HG02610 (cell line): ENCODE measurements at regions not wholly inside any gene's neighbourhood (a gene's known extent, or its start where the extent isn't known, plus 50 kb on each side); places are given as distances from the start of the nearest gene placed in this dataset.
"Not testable (repeated sequence)": the region's sequence is repeated elsewhere in the genome, so short reads cannot be mapped to it uniquely, and the experiment has no call there.

Experiments used
- ATAC-seq: cut with Tn5 transposase; IDR thresholded peaks from one replicate; pipeline ENCODE4 v1.9.1; 2021; ENCODE audit warnings: mild to moderate bottlenecking, moderate library complexity; ENCODE audit not compliant: unreplicated experiment

DNA sequence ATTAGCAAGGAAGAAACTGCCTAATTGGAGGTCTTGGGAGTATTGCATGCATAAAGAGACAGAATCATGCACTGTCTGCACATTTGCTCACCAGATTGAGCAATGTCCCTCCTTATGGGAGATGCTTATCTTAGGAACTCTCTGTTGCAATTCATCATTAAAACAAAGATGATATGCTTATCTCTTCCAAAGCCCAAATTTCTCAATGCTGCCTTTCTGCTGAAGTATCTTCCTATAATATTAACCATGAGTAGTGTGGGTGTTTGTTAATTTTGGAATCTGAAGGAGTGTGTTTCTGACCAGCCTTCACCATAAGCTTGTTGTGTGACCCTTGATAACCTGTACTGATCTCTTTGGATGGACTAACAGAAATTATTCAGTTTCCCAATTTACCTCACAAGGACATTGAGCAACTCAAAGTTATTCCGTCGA lies 1257.6 kb upstream of the FLRT2 start:
- ATAC-seq, result no peak

DNA sequence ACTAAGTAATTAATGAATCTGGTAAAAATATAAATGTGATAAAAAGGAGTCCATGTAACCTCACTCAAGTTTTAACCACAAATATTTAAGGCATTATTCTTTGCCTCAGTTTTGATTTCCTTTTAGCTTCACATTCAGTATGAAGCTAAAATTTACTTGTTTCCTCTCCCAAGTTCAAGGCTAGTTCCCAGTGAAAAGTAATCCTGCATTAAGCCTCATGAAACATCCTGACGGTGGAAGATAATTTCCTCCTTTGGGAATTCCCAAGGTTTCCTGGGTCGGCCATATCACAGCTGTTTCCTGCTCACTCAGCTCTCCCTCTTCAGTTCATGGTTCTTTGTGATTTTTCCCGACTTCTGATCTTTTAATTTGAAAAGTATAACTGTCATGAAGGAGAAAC lies 1256.8 kb upstream of the FLRT2 start:
- no peak for ATAC-seq

DNA sequence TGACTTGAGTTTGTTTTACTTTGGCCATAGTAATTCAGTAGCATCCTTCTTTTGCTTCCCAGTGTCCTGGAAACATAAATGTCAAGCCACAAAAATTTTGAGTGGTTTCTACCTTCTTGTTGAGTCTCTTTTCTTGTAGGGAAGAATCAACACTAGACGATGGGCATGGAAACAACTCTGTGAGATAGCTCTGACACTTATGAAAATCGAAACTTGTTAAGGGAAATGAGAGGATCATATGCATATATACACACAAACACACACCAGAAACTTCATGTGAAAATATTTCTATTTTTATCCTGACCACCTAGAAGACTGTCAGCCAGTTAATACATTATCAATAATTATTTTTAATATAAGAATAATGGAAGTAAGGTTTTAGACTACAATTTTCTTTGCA lies 1247.3 kb upstream of the FLRT2 start:
- no peak for ATAC-seq

GRCh38 chr14:84288781-84289180 lies 1241.2 kb upstream of the FLRT2 start:
- ATAC-seq, result no peak

DNA sequence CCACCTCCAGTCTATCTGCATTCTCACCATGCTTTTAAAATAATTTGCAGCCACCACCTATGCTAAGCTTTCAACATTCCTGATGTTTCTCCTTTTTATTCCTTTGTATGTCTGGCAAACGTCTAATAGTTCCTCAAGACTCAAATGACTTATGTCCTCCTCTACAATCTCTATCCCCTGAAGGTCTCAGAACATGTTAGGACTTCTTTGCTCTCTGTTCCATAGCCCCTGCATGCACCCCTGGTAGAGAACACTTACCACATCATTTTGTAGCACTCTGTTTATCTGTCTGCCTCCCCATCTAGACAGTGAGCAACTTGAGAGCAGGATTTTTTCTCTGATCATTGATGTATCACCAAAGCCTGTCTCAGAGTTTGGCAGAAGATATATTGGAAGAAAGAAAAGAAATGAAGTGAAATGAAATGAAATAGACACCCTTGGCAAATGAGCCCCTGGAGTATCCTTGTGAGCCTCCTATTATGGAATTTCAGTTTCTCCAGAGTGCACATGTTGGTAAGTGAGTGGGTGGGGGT lies 1231.2 kb upstream of the FLRT2 start:
- ATAC-seq, result no peak

DNA sequence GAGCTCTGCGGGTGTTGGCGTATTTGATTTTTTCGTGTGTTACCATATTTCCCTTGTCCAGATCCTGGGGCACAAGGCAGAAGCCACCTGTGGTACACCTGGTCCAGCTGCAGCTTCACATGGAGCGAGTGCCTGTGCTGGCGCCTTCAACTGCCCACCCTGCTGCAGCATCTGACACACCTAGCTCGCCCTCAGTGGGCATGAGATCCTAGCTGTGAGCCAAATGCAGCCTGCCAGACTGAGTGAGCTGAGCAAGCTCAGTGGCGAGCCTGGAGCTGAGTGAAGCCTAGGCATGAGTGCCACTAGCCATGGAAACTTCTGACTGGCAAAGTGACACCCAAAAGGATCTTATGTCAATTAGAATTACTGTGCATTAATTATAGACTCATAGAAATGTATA lies 1226.8 kb upstream of the FLRT2 start:
- ATAC-seq, result no peak

DNA sequence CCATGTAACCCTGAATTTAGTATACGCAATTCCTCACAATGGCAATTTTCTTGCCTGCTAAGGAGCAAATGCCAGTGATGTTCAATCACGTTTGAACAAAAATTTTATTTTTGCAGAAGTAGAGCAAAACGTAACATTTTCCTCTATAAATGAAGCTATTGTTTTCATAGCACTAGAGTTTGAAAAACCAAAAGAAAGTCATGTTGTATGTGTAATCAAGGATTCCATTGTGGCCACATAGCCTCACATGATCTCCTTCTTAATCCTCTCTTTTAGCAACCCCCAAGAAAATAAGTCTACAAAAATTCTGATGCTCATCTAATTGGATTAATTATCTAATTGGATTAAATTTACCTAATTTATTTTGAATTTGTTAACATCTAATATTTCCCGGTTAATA lies 1217.4 kb upstream of the FLRT2 start:
- ATAC-seq, result no peak

DNA sequence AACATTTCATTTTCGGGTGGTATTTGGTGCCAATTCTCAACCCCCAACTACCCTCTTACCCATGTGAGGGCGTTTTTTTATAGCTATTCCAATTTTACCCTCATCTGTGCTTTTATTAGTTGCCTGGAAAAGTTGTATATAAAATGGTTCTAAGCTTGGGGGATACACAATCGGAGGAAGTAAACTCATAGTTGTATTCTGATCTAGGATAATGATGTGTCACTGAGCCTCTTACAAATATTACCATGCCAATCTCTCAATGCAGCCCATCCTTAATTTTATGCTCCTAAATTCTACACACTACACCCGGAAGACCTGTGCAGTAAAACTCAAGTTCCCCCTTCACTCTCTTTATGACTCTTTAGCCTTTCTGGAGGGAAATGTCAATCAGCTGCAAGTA lies 1206.5 kb upstream of the FLRT2 start:
- ATAC-seq, result no peak

DNA sequence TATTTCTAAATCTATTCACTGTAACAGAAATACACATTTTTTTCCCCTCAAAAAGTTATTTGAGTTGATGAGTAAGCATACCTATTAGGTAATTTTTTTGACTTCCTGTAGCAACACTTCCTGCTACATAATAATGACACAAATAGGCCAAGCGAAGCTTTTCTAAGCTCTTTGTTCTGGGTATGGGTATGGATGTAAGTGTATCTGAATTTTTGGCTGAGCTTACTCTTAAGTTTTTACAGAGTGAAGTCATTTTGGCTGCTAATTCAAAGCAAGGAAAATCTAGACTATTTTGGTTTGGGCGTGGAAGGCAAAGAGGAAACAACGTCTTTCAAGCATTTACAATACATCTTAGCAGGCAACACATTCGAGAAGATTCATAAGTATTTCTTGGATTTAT lies 1206.0 kb upstream of the FLRT2 start:
- ATAC-seq, result no peak

DNA sequence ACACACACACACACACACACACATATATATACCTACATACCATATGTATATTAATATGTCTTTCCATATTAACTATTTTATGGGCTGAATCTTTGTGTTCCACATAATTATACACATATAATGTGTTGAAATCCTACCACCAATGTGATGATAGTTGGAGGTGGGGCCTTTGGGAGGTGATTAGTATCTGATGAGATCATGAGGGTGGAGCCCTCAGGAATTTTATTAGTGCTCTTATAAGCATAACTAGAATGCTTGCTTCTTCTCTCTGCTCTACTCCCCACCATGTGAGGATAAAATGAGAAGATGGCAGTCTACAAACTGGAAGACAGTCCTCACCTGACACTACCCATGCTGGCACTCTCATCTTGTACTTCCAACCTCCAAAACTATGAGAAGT lies 1193.5 kb upstream of the FLRT2 start:
- no peak for ATAC-seq

DNA sequence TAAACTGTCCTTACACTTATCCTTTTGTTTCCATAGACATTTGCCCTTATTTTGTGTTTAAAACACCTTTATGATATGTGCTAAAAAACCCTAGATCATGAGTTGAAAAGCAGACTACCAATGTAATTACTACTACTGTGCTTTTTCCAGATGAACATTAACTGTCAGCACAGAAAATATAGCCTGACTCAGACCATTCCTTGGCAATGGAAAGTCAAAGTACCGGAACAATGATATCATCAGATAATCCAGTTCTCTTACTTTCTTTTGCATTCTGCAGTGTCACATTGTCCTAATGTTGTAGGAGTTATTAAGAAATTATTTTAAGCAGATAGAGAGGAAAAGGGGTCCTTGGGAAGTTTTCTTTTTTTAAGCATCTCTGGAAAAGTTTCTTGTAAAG lies 1189.0 kb upstream of the FLRT2 start:
- no peak for ATAC-seq

DNA sequence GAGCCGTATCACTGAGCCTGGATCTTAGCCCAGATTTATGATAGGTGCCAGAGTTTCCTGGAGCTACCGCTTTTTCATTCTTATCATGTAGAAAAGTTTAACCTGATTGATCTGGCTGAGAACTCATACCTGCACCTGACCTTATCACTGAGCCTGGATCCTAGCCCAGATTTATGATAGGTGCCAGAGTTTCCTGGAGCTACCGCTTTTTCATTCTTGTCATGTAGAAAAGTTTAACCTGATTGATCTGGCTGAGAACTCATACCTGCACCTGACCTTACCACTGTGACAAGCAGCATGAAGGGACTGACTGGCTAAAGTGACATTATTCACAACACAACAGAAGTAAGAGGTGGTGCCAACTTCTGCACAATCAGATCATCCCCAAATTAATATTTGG lies 1188.1 kb upstream of the FLRT2 start:
- ATAC-seq, result not testable (repeated sequence)

DNA sequence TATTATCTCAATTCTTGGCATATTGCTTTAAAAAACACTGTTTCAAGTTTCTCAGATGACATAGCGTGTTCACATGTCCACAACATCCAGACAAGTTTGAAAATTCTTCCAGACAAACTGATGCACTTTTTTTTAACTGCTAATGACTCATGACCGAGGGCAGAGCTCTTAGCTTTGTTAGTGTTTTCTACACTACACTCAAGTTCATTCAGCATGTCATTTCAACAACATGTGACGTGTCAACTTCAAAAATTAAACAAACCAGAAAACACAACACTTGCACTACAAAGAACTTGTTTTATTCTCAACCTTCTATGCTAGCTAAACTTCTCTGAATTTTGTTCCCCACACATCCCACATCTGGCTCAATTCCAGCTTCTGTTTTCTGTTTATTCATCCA lies 1186.3 kb upstream of the FLRT2 start:
- no peak for ATAC-seq

DNA sequence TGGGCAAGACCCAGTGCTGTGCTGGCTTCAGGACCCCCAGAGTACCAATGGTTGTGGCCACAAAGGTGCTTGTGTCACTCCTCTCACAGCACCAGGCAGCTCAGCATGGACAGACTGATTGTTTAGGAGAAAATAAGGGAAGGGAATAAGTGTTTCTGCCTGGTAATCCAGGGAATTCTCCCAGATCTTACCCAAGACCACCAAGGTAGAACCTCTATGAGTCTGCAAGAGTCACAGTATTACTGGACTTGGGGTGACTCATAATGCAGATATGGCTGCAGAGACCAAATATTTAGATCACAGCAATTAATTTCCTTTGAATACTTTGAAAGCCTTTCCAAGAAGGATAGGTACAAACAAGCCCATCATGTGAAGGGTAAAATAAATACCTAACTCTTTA lies 1178.3 kb upstream of the FLRT2 start:
- no peak for ATAC-seq

GRCh38 chr14:84361476-84361875 lies 1168.5 kb upstream of the FLRT2 start:
- no peak for ATAC-seq

- no peak for ATAC-seq
Measured at GRCh38 chr14:84375235-84375634, 1154.7 kb upstream of the FLRT2 start.

GRCh38 chr14:84390010-84390409 lies 1139.9 kb upstream of the FLRT2 start:
- no peak for ATAC-seq

- no peak for ATAC-seq
Measured at GRCh38 chr14:84397631-84398030, 1132.3 kb upstream of the FLRT2 start.

DNA sequence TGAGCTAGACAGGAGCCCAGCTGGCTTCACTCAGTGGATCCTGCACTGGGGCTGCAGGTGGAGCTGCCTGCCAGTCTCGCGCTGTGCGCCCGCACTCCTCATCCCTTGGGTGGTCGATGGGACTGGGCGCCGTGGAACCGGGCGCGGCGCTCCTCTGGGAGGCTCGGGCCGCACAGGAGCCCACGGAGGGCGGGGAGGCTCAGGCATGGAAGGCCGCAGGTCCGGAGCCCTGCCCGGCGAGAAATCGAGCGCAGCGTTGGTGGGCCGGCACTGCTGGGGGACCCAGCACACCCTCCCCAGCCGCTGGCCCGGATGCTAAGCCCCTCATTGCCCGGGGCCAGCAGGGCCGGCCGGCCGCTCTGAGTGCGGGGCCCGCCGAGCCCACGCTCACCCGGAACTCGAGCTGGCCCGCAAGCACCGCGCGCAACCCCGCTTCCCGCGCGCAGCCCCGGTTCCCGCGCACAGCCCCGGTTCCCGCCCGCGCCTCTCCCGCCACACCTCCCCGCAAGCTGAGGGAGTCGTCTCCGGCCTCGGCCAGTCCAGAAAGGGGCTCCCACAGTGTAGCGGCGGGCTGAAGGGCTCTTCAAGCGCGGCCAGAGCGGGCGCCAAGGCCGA lies 1130.5 kb upstream of the FLRT2 start:
- no peak for ATAC-seq

DNA sequence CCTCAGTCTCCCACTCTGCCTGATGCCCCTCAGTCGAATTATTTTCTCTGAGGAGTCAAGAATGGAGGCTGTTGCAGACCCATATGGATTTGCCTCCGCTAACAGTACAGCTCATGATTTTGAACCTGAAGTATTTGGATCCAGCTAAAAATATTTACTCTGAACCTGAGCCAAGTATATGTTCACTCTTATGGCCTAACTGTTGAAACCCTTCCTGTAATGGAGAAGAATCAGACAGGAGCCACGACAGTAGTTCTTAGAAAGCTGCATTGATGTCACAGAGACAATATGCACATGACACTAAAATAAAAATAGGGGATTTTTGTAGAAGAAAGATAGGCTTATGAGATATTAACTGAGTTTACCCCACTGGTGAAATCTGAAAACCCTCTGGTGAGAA lies 1128.3 kb upstream of the FLRT2 start:
- no peak for ATAC-seq

DNA sequence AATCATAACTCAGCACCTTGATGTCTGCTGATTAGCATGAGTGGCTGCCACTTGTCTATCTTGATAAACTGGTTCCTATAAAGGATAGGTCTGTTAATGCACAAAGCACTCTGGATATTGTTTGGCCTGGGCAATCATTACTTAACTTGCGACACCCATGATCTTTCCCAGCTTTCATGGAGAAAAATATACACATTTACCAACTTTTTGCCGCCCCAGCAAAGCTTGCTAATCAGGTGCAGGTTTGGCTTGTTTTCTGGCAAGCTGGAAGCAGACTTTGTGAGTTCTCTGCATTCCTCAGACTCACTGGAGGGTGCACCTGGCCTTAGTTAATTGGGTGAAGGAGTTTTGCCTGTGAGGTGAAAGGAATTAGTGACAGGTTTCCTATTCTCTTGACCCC lies 1126.4 kb upstream of the FLRT2 start:
- ATAC-seq, result no peak

DNA sequence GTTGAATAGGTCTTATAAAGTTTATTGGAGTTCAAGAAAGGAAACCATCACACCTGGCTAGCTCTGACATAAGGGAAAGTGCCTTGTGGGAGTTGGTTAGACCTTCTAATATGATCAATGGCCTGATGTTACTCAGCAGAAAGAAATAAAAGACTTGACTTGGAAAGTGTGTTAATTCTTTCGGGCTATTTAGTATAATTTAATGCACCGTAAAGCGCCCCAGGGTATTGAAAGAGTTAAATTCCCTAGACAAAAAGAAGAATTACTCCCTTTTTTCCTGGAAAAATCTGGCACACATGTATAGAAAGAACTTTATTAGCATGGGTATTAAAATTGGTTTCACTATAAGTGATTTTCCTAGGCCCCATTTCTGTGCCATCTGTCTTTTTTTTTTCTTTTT lies 1125.7 kb upstream of the FLRT2 start:
- ATAC-seq, result no peak

DNA sequence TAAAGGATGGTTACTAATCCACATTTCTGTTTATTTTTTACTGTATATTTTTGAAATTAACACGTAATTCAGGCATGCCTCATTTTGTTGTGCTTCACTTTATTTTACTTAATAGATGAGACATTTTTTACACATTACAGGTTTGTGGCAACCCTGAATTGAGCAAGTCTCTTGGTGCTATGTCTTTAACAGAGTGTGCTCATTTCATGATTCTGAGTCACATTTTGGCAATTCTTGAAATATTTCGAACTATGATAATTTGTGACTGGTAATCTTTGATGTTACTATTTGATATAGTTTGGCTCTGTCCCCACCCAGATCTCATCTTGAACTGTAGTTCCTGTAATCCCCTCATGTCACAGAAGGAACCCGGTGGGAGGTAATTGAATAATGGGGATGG lies 1120.5 kb upstream of the FLRT2 start:
- ATAC-seq, result no peak
